SH-SY5Y (cell line): ENCODE measurements at regions not wholly inside any gene's neighbourhood (a gene's known extent, or its start where the extent isn't known, plus 50 kb on each side); places are given as distances from the start of the nearest gene placed in this dataset.

Experiments used
- GATA2 ChIP-seq: IDR thresholded peaks from 2 replicates; pipeline ENCODE4 v1.6.1; 2011; ENCODE audit warnings: mild to moderate bottlenecking, low read depth, low read length
- GATA3 ChIP-seq: IDR thresholded peaks from 2 replicates; pipeline ENCODE4 v1.6.1; 2011; ENCODE audit warnings: low read depth, mild to moderate bottlenecking, low read length, moderate library complexity

DNA sequence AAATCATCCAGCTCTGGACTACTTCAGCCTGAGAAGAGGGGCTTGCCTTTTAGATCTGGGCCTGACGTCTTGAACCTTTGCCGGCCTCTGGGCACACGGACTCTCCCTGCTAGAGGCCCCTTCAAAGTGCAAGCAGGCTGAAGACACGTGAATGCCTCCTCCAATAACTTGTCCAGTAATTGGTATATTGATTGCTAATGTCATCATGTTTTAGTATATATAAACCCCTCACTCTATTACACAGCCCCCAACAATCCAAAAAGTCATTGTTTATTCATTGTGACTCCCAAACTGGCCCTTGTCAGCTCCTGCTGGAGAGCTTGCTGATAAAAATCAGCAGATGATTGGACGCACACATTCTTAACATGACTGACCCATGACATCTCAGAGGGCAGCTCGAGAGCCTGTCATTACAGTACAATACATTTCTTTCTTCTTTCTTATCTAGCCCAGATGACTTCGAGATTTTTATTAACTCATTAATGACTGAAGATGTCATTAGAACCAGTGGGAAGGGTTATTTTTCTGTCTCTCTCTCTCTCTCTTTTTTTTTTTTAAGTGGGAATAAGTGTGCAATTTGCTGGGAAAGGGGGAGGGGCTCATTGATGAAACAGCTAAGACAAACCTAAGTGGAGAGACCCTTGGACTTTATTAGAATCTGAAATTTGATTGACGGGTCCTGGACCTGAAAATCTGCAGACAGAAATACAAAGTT is 65.5 kb upstream of the NR2F2 start:
- TF ChIP-seq GATA2 (no peak), GATA3 (no peak)
